Erythroblast (primary cell): ENCODE measurements at regions not wholly inside any gene's neighbourhood (a gene's known extent, or its start where the extent isn't known, plus 50 kb on each side); places are given as distances from the start of the nearest gene placed in this dataset.

Experiments used
- GATA1 ChIP-seq: IDR thresholded peaks from 2 replicates; pipeline ENCODE4 v1.6.1; 2011; ENCODE audit warnings: low read depth, mild to moderate bottlenecking, control low read depth, low read length, moderate library complexity
- POLR2A ChIP-seq: IDR thresholded peaks from 2 replicates; pipeline ENCODE4 v1.6.1; 2011; ENCODE audit warnings: mild to moderate bottlenecking, low read length

- TF ChIP-seq POLR2A (no peak), GATA1 (no peak)
These were observed 778.6 kb downstream of the KCNJ2 start for GRCh38 chr17:70947636-70948565.
